CD4-positive, alpha-beta T cell treated with Interferon alpha-2 for 1 hour (primary cell): ENCODE measurements at regions not wholly inside any gene's neighbourhood (a gene's known extent, or its start where the extent isn't known, plus 50 kb on each side); places are given as distances from the start of the nearest gene placed in this dataset.

ENCODE experiments used
- DNase-seq, 2 donors: peaks; one replicate each; pipeline ENCODE4 v3.0.0-alpha.2; 2020 to 2022

- DNase-seq, result no peak
These were observed 237.6 kb upstream of the ZNF462 start for GRCh38 chr9:106625259-106625789.

- DNase-seq, result no peak
These were observed 236.0 kb upstream of the ZNF462 start for GRCh38 chr9:106626936-106627335.

DNA sequence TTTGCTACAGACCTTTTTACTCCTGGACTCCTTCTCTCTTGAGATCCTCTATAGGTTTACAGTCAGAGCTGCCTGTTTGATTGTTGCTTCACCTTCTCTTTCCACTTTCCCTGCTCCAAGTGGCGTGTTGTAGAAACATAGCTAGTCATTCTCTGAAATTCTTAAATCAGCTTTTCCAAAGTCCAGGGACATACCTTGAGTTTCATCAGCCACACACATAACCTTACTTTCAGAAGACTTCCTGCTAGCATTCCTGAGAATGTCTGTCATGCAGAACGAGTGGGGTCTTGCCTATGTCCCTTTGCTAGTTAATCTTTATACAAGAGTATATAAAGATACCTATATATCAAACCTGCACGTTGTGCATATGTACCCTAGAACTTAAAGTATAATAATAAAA, 230.3 kb upstream of the ZNF462 start:
- no peak for DNase-seq

- DNase-seq, result no peak
These were observed 228.8 kb upstream of the ZNF462 start for GRCh38 chr9:106634183-106634582.

DNA sequence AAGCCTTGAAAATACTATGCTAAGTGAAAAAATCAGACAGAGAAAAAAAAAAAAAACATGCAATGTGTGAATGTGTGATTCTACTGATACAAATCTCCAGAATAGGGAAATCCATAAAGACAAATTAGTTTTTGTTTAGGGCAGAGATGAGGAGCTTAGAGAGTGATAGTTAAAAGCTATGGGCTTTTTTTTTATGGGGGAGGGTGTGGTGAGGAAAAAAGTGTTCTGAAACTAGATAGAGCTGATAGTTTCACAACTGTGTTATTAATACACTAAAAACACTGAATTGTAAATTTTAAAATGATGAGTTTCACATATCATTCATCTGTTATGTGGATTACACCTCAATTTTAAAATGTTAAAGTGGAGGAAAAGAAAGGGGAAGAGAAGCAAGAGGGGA, 228.3 kb upstream of the ZNF462 start:
- no peak for DNase-seq

- no peak for DNase-seq
These were observed 225.5 kb upstream of the ZNF462 start for GRCh38 chr9:106637486-106637885.

GRCh38 chr9:106639873-106640568, 222.9 kb upstream of the ZNF462 start:
- DNase-seq, result no peak

DNA sequence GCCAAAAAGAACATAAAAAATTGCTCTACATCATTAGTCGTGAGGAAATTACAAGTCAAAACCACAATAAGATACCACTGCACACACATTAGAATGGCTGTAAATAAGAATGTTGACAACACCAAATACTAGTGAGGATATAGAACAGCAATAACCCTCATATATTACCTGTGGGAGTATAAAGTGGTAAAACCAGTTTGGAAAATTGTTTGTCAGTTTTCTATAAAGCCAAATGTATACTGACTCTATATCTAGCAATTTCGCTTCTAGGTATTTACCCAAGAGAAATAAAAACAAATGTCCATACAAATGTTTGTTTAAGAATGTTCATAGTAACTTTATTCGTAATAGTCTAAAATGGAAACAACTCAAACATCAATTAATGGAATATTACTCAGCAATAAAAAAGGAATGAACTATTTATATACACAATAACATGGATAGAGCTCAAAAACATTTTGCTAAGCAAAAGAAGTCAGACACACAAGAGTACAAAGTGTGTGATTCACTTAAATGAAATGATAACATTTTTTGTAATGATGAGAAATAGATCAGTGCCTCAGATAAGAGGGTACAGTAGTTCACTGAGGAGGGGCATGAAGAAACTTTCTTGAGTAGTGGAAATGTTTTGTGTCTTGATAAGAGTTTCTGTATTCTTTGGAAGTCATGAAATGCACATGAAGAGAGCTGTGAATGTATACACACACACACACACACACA, 219.6 kb upstream of the ZNF462 start:
- no peak for DNase-seq

DNA sequence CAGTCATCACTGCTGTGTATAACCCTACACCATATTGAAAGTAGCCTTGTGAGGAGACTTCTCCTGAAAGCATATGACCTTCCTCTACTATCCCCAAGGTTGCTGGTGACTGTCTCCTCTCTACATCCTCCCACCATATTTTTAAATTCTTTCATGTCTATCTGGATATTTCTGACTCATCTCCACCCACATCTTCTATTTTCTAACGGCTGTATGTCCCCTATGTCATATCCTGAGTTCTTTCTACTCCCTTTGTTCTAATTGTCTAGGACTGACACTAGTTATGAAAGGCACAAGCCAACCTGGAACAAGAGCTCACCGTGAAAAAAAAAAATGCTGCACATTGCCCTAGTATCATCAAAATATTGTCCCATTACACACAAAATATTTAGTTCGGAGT, 218.3 kb upstream of the ZNF462 start:
- DNase-seq, result no peak

DNA sequence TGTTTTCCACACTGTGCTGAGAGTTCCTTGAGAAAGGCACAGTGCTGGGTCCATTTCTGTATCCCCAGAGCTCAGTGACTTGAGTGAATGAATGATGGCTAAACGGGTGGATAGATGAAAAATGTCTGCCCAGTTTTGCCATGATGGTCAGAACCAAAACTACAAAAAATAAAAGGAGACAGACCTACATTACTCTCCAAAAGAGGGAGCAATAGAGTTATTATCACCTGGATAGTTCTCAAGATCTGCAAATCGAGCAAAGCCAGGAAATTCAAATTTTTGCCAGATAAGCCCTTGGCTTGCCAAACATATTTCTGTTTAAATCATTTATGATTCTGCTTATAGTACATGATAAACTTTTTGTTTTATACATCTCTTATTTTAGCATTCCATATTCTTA, 214.2 kb upstream of the ZNF462 start:
- DNase-seq, result no peak

- no peak for DNase-seq
These were observed 213.3 kb upstream of the ZNF462 start for GRCh38 chr9:106649664-106650063.

- DNase-seq, result no peak
These were observed 209.8 kb upstream of the ZNF462 start for GRCh38 chr9:106653213-106653612.

DNA sequence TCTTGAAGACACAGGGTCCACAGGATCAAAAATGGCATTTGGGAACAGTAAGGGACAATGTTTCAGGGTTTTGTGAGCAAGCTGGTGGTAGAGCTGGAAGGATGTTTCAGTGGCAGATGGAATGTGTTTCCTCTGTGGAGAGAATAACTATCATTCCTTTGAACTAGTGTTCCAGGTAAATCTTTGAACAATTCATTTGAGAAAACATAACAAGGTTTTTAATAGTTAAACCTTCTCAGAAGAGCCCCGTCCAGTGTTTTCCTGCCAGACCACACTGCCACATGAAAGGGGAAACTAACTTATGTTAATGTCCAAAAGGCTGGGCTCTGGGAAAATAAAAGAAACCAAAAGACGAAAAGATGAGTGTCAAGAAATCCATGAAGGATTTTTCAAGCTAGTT, 207.0 kb upstream of the ZNF462 start:
- DNase-seq, result no peak

- no peak for DNase-seq
These were observed 205.0 kb upstream of the ZNF462 start for GRCh38 chr9:106657926-106658325.

GRCh38 chr9:106668534-106668933, 194.4 kb upstream of the ZNF462 start:
- DNase-seq, result no peak

DNA sequence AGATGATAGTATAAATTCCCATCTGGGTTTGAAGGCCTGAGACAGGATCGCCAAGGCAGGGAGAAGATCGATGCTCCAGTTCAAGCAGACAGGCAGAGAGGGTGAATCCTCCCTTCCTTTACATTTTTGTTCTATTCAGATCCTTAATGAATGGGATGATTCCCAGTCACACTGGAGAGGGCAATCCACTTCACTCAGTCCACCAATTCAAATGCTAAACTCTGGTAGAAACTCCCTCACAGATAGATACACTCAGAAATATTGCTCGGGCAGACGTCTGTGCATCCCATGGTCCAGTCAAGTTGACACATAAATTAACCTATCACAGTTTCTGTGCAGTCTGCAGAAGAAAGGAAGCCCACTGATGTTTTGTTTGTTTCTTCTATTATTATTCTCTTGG, 193.1 kb upstream of the ZNF462 start:
- DNase-seq, result no peak

GRCh38 chr9:106670418-106670817, 192.5 kb upstream of the ZNF462 start:
- no peak for DNase-seq

DNA sequence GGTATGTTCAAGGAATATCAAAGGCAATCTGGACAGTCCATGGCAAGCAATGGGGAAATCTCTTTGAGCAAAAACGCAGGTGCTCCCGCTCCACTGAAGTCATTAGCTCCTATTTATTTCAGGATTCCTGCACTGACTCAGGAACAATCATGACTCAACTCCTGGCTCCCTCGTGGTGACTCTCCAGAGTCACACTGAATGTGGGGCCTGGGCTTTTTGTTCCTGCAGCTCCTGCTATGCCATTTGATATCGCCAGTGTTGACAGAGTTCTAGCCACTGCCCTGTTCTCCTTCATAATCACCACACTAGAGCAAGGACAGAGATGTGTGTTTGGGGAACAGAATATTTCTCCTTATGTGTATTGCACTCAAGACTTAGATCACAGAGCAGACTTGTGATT, 187.2 kb upstream of the ZNF462 start:
- DNase-seq, result no peak

- no peak for DNase-seq
These were observed 185.6 kb upstream of the ZNF462 start for GRCh38 chr9:106677374-106677773.

DNA sequence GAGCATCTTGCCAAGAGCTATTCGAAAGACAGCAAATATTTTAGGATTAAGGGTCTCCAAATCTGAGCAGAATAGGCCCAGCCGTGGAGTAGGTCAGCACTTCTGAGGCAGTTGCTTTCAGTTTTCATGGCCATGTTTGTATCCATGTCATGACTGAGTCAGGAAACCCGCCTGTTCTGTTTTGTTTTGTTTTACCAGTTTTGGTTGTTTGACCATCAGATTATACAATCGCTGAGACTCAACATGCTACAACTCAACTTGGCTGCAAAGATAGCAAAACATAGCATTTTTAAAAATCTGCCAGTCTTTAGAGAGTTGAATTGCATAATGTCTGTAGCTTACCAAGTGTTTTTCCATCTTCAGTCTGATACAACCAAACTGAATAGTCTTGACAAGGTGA, 185.1 kb upstream of the ZNF462 start:
- no peak for DNase-seq

GRCh38 chr9:106678273-106678672, 184.7 kb upstream of the ZNF462 start:
- DNase-seq, result no peak

GRCh38 chr9:106682420-106682819, 180.5 kb upstream of the ZNF462 start:
- DNase-seq, result no peak

DNA sequence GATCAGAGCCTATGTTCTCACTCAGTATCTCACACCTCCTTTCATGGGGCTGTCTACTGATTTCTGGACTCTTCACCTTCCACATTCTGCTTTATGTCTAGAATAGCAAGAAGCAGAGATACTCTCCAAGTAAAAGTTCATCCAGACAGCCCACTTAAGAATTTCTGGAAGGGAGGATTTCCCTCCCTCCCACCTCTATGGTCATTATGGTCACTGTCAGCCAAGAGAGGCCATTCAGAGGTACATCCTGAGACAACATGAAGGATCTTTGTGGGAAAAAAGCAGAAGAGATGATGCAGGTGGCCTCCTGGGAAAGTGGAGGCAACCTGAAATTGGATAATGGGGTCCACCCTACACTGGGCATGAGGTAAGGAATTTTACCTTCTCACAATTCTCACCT, 179.5 kb upstream of the ZNF462 start:
- DNase-seq, result no peak

GRCh38 chr9:106684940-106685695, 177.8 kb upstream of the ZNF462 start:
- no peak for DNase-seq
